ENCODE measurements at regions not wholly inside any gene's neighbourhood (a gene's known extent, or its start where the extent isn't known, plus 50 kb on each side); places are given as distances from the start of the nearest gene placed in this dataset.

GRCh38 chr3:103075282-103075681 is 640.5 kb downstream of the ZPLD1 start (continued):
- no peak for TF ChIP-seq CBX2 (IDR thresholded peaks at IDR 0.05; ENCODE audit: borderline replicate concordance, low read depth)
- TF ChIP-seq GATA3 (IDR thresholded peaks at IDR 0.05; ENCODE audit: borderline replicate concordance): no peak
- no peak for TF ChIP-seq PHF8 (IDR thresholded peaks at IDR 0.05; ENCODE audit: borderline replicate concordance, low read depth)
- no peak for TF ChIP-seq HEYL (CRISPR knock-in tag; IDR thresholded peaks at IDR 0.05)

- DNase-seq (ENCODE audit: low read depth in 1 of 2, low spot score in 1 of 2): no peak
- WGBS (ENCODE audit: missing lambda C conversion rate): 28% methylated on average over 3 of the region's 3 CpGs
- FAIRE-seq: no peak
- Histone ChIP-seq H3K27ac (no peak overlapping the region), H3K4me2 (no peak overlapping the region), H3K4me3 (no peak overlapping the region), H3K9me3 (no peaks in the 10 kb centered on the region), H3K4me1 (no peaks in the 10 kb centered on the region)
- CTCF ChIA-PET: no interaction called here
- TF ChIP-seq HOXB5 (CRISPR knock-in tag; IDR thresholded peaks at IDR 0.05) (no peak), CBX2 (IDR thresholded peaks at IDR 0.05; ENCODE audit: borderline replicate concordance, low read depth) (no peak), HMGXB4 (CRISPR knock-in tag; IDR thresholded peaks at IDR 0.05; ENCODE audit: borderline replicate concordance) (no peak), SREBF2 (IDR thresholded peaks at IDR 0.05) (no peak)
- ATAC-seq: no peak
- POLR2A ChIA-PET: no interaction called here
Measured at GRCh38 chr3:103077910-103078309, 643.1 kb downstream of the ZPLD1 start.

GRCh38 chr3:103082501-103082900 is 647.7 kb downstream of the ZPLD1 start:
- no peak for FAIRE-seq
- no peak overlapping the region for H3K27ac ChIP-seq
- no peak for DNase-seq (ENCODE audit: low read depth in 1 of 2, low spot score in 1 of 2)
- H3K4me1 ChIP-seq: peaks cover 15% of the 10 kb centered on the region; the same call in 1 of the 3 replicates
- ATAC-seq: no peak
- ChIA-PET CTCF (no interaction called here), POLR2A (no interaction called here)
- H3K9me3 ChIP-seq: no peaks in the 10 kb centered on the region
- H3K4me3 ChIP-seq: no peak overlapping the region
- TF ChIP-seq POLR2AphosphoS2 (conservative IDR thresholded peaks at IDR 0.05; ENCODE audit: low read length) (no peak), JUNB (IDR thresholded peaks at IDR 0.05) (no peak), CHD2 (IDR thresholded peaks at IDR 0.05; ENCODE audit: low read length, partially characterized antibody) (no peak), KDM1A (IDR thresholded peaks at IDR 0.05; ENCODE audit: low read depth) (no peak), ZNF302 (CRISPR knock-in tag; IDR thresholded peaks at IDR 0.05) (no peak), FOSB (CRISPR knock-in tag; IDR thresholded peaks at IDR 0.05) (no peak), HEYL (CRISPR knock-in tag; IDR thresholded peaks at IDR 0.05) (no peak), HMGXB4 (CRISPR knock-in tag; IDR thresholded peaks at IDR 0.05; ENCODE audit: borderline replicate concordance) (no peak), E2F6 (IDR thresholded peaks at IDR 0.05; ENCODE audit: borderline replicate concordance, low read depth) (no peak), ELK1 (IDR thresholded peaks at IDR 0.05; ENCODE audit: low read depth, low read length) (no peak), BHLHE40 (IDR thresholded peaks at IDR 0.05; ENCODE audit: low read depth, low read length) (no peak), FOXS1 (CRISPR knock-in tag; IDR thresholded peaks at IDR 0.05) (no peak), SREBF2 (IDR thresholded peaks at IDR 0.05) (no peak)
- H3K4me2 ChIP-seq: no peak overlapping the region
- WGBS (ENCODE audit: missing lambda C conversion rate): 27% methylated on average over 1 of the region's 1 CpG

All from A549 (cell line).